A549 (cell line): ENCODE measurements at regions not wholly inside any gene's neighbourhood (a gene's known extent, or its start where the extent isn't known, plus 50 kb on each side); places are given as distances from the start of the nearest gene placed in this dataset.

Experiments used
- ATAC-seq, 2 experiments: fragments of 200-7000 bp in 1 of 2; fragments of >200 bp in 1 of 2; cut with Nextera tagmentation in 1 of 2; cut with Tn5 transposase in 1 of 2; 3 replicates each; pipeline versions ENCODE4 v1.8.0 to v1.9.1; 2018 to 2020; ENCODE audit warnings: mild to moderate bottlenecking in 1 of 2, moderate library complexity in 1 of 2
- CTCF ChIA-PET: fragments of 300-600 bp; sonication (Branson Sonifier 250); formaldehyde crosslinking; extraction: SDS; loops from one replicate; lab custom pipeline; 2021; ENCODE audit warnings: antibody characterized with exemption, inconsistent platforms; lab: Yijun Ruan, JAX
- POLR2A ChIA-PET: fragments of 350-600 bp; formaldehyde crosslinking; extraction: SDS; loops from one replicate; lab custom pipeline; 2021; ENCODE audit warnings: antibody characterized with exemption, inconsistent platforms; lab: Yijun Ruan, JAX
- DNase-seq, 2 experiments: peaks; one replicate each; pipeline versions ENCODE4 v3.0.0 to v3.0.0-alpha.2; 2011 to 2016; ENCODE audit warnings: low read depth in 1 of 2, low spot score in 1 of 2
- FAIRE-seq: peaks from 2 replicates; lab custom pipeline; 2011; peaks lifted over from hg19 to GRCh38; lab: Jason Lieb, UNC
- H3K27ac ChIP-seq, 2 experiments: fragments of >200 bp; sonication (Bioruptor Twin); formaldehyde crosslinking; 3 replicates each; pipeline ENCODE4 v1.5.1; 2016 to 2017
- H3K4me1 ChIP-seq: fragments of >200 bp; sonication (Bioruptor Twin); formaldehyde crosslinking; 3 replicates; pipeline ENCODE4 v1.6.1; 2016
- H3K4me2 ChIP-seq: fragments of >200 bp; sonication (Bioruptor Twin); formaldehyde crosslinking; 3 replicates; pipeline ENCODE4 v1.6.1; 2016
- H3K4me3 ChIP-seq: fragments of >200 bp; sonication (Bioruptor Twin); formaldehyde crosslinking; 3 replicates; pipeline ENCODE4 v1.5.1; 2016
- H3K9me3 ChIP-seq: fragments of >200 bp; sonication (Bioruptor Twin); formaldehyde crosslinking; 3 replicates; pipeline ENCODE4 v1.6.1; 2016
- BCL3 ChIP-seq: fragments of >200 bp; sonication (Bioruptor Twin); formaldehyde crosslinking; IDR thresholded peaks from 3 replicates; pipeline ENCODE4 v1.6.1; 2016
- BHLHE40 ChIP-seq: IDR thresholded peaks from 2 replicates; pipeline ENCODE4 v1.6.1; 2012; ENCODE audit warnings: low read depth, low read length, inconsistent platforms
- CBX8 ChIP-seq: fragments of 200-600 bp; sonication (generic); IDR thresholded peaks from 2 replicates; pipeline ENCODE4 v1.6.1; 2016
- CEBPB ChIP-seq, 2 experiments: fragments of >200 bp in 1 of 2; sonication (Bioruptor Twin) in 1 of 2; formaldehyde crosslinking in 1 of 2; IDR thresholded peaks; 2 replicates each; pipeline ENCODE4 v1.6.1; 2012 to 2016
- CHD4 ChIP-seq: fragments of 200-600 bp; sonication (generic); IDR thresholded peaks from 2 replicates; pipeline ENCODE4 v1.6.1; 2016; ENCODE audit warnings: antibody characterized with exemption, mild to moderate bottlenecking, borderline replicate concordance
- E2F6 ChIP-seq: IDR thresholded peaks from 2 replicates; pipeline ENCODE4 v1.6.1; 2012; ENCODE audit warnings: low read depth, borderline replicate concordance
- EHMT2 ChIP-seq: fragments of 200-600 bp; sonication (generic); IDR thresholded peaks from 2 replicates; pipeline ENCODE4 v1.6.1; 2016; ENCODE audit warnings: antibody characterized with exemption, low read depth, mild to moderate bottlenecking, moderate library complexity
- EP300 ChIP-seq, 2 experiments: fragments of >200 bp; sonication (Bioruptor Twin); formaldehyde crosslinking; IDR thresholded peaks; 2 replicates in 1 of 2; 3 replicates in 1 of 2; pipeline ENCODE4 v1.6.1; 2016 to 2017
- ESRRA ChIP-seq: fragments of 150-350 bp; IDR thresholded peaks from 2 replicates; pipeline ENCODE4 v1.6.1; 2014; ENCODE audit warnings: mild to moderate bottlenecking, low read length, borderline replicate concordance
- FOSL2 ChIP-seq, 2 experiments: fragments of 450-650 bp in 1 of 2; fragments of >200 bp in 1 of 2; sonication (Bioruptor Twin) in 1 of 2; formaldehyde crosslinking; IDR thresholded peaks; 2 replicates each; pipeline versions ENCODE4 v1.5.0 to v1.6.1; 2016 to 2020; ENCODE audit warnings: mild to moderate bottlenecking in 1 of 2, moderate library complexity in 1 of 2
- FOXS1 ChIP-seq: fragments of 250-450 bp; sonication (Bioruptor Pico); IDR thresholded peaks from 2 replicates; pipeline ENCODE4 v1.5.0; 2020; ENCODE audit warnings: mild to moderate bottlenecking, moderate library complexity
- HES2 ChIP-seq: fragments of >200 bp; sonication (Bioruptor Twin); formaldehyde crosslinking; IDR thresholded peaks from 2 replicates; pipeline ENCODE4 v1.6.1; 2016
- HMGXB4 ChIP-seq: fragments of 250-450 bp; sonication (Bioruptor Pico); IDR thresholded peaks from 2 replicates; pipeline ENCODE4 v1.5.0; 2021; ENCODE audit warnings: mild to moderate bottlenecking, moderate library complexity, borderline replicate concordance
- JUN ChIP-seq, 2 experiments: fragments of >200 bp; sonication (Bioruptor Twin); formaldehyde crosslinking; IDR thresholded peaks; 2 replicates in 1 of 2; 3 replicates in 1 of 2; pipeline ENCODE4 v1.6.1; 2016 to 2017
- KDM1A ChIP-seq: fragments of 200-600 bp; sonication (generic); IDR thresholded peaks from 2 replicates; pipeline ENCODE4 v1.6.1; 2016; ENCODE audit warnings: low read depth, mild to moderate bottlenecking
- KDM5A ChIP-seq: fragments of 200-600 bp; sonication (generic); IDR thresholded peaks from 2 replicates; pipeline ENCODE4 v1.6.1; 2016; ENCODE audit warnings: antibody characterized with exemption, mild to moderate bottlenecking
- MAFK ChIP-seq: fragments of 450-650 bp; IDR thresholded peaks from 2 replicates; pipeline ENCODE4 v1.6.1; 2014; ENCODE audit not compliant: partially characterized antibody
- MAZ ChIP-seq: fragments of 150-350 bp; IDR thresholded peaks from 2 replicates; pipeline ENCODE4 v1.6.1; 2014; ENCODE audit warnings: antibody characterized with exemption, low read depth, low read length, borderline replicate concordance
- MYC ChIP-seq: IDR thresholded peaks from 2 replicates; pipeline ENCODE4 v1.6.1; 2012; ENCODE audit warnings: mild to moderate bottlenecking, inconsistent platforms, low read length, improper control_type of control experiment, borderline replicate concordance
- NFE2L2 ChIP-seq: fragments of 150-350 bp; conservative IDR thresholded peaks from 2 replicates; pipeline ENCODE4 v1.6.1; 2014; ENCODE audit warnings: low read length
- POLR2A ChIP-seq: IDR thresholded peaks from 2 replicates; pipeline ENCODE4 v1.6.1; 2012; ENCODE audit warnings: mild to moderate bottlenecking, low read length
- POLR2AphosphoS2 ChIP-seq: conservative IDR thresholded peaks from 2 replicates; pipeline ENCODE4 v1.6.1; 2012; ENCODE audit warnings: low read length, improper control_type of control experiment, inconsistent platforms
- RAD21 ChIP-seq, 2 experiments: fragments of >200 bp in 1 of 2; sonication (Bioruptor Twin) in 1 of 2; formaldehyde crosslinking in 1 of 2; IDR thresholded peaks in 1 of 2; conservative IDR thresholded peaks in 1 of 2; 2 replicates in 1 of 2; 3 replicates in 1 of 2; pipeline ENCODE4 v1.6.1; 2012 to 2018; ENCODE audit warnings: inconsistent platforms in 1 of 2
- RARB ChIP-seq: fragments of 250-450 bp; sonication (Bioruptor Pico); IDR thresholded peaks from 2 replicates; pipeline ENCODE4 v1.8.0; 2021; ENCODE audit warnings: mild to moderate bottlenecking, moderate library complexity
- REST ChIP-seq: fragments of 200-600 bp; sonication (generic); IDR thresholded peaks from 2 replicates; pipeline ENCODE4 v1.6.1; 2016; ENCODE audit warnings: antibody characterized with exemption, mild to moderate bottlenecking, moderate library complexity
- RFX5 ChIP-seq: fragments of 450-650 bp; IDR thresholded peaks from 2 replicates; pipeline ENCODE4 v1.7.1; 2014; ENCODE audit warnings: antibody characterized with exemption, mild to moderate bottlenecking, moderate library complexity
- SREBF2 ChIP-seq: fragments of 450-650 bp; IDR thresholded peaks from 2 replicates; pipeline ENCODE4 v1.6.1; 2014; ENCODE audit warnings: mild to moderate bottlenecking, moderate library complexity
- TFCP2L1 ChIP-seq: fragments of 250-450 bp; sonication (Bioruptor Pico); IDR thresholded peaks from 2 replicates; pipeline ENCODE4 v1.5.0; 2021; ENCODE audit warnings: mild to moderate bottlenecking
- WGBS: methylation state at CpG from one replicate; pipeline ENCODE4 v1.1.6; 2017; ENCODE audit errors: missing lambda C conversion rate; 5-methylcytosine and 5-hydroxymethylcytosine counted together

GRCh38 chr3:135416182-135416581, 549.3 kb upstream of the PPP2R3A start:
- FAIRE-seq: no peak
- no peak overlapping the region for H3K27ac ChIP-seq
- H3K4me1 ChIP-seq: no peaks in the 10 kb centered on the region
- H3K9me3 ChIP-seq: no peaks in the 10 kb centered on the region
- CTCF ChIA-PET: no interaction called here
- no peak overlapping the region for H3K4me3 ChIP-seq
- TF ChIP-seq RAD21 (conservative IDR thresholded peaks at IDR 0.05 in 1 of 2, IDR thresholded peaks at IDR 0.05 in 1 of 2): no peak
- no peak for TF ChIP-seq E2F6
- no peak for TF ChIP-seq SREBF2
- TF ChIP-seq HMGXB4 (CRISPR knock-in tag): no peak
- no peak for TF ChIP-seq BCL3
- TF ChIP-seq POLR2A: no peak
- no peak for TF ChIP-seq EHMT2
- no peak for TF ChIP-seq KDM5A
- no peak for TF ChIP-seq MYC
- TF ChIP-seq CEBPB (IDR thresholded peaks at IDR 0.05): no peak
- no peak for TF ChIP-seq ESRRA
- no peak for TF ChIP-seq HES2
- TF ChIP-seq MAFK: no peak
- no peak for TF ChIP-seq CHD4
- no peak for TF ChIP-seq RARB (CRISPR knock-in tag)
- TF ChIP-seq, all 56 proteins: peak for 0
- DNase-seq: no peak
- POLR2A ChIA-PET: no interaction called here
- ATAC-seq: no peak
- WGBS: 0% methylated on average over 2 of the region's 2 CpGs
- no peak overlapping the region for H3K4me2 ChIP-seq

GRCh38 chr3:135419155-135419554, 546.4 kb upstream of the PPP2R3A start:
- CTCF ChIA-PET: interaction anchor here (0.5 kb wide), 1 partner anchor 18 kb away, joined by 3 read pairs; no protein-coding TSS in a partner anchor
- DNase-seq: no peak
- no peak overlapping the region for H3K4me3 ChIP-seq
- FAIRE-seq: no peak
- no peak for ATAC-seq
- no peak overlapping the region for H3K4me2 ChIP-seq
- POLR2A ChIA-PET: no interaction called here
- 0% methylated on average over 2 of the region's 2 CpGs for WGBS
- no peaks in the 10 kb centered on the region for H3K4me1 ChIP-seq
- H3K27ac ChIP-seq: no peak overlapping the region
- H3K9me3 ChIP-seq: no peaks in the 10 kb centered on the region
- TF ChIP-seq FOSL2 (IDR thresholded peaks at IDR 0.05) (no peak), FOSL2 (CRISPR knock-in tag; IDR thresholded peaks at IDR 0.05) (no peak), EP300 (IDR thresholded peaks at IDR 0.05) (no peak), KDM5A (no peak), FOXS1 (no peak), RFX5 (no peak), RARB (CRISPR knock-in tag) (no peak), JUN (IDR thresholded peaks at IDR 0.05) (no peak), BHLHE40 (no peak), TFCP2L1 (CRISPR knock-in tag) (no peak), CBX8 (no peak), REST (no peak), HES2 (no peak), MAZ (no peak), POLR2AphosphoS2 (no peak), KDM1A (no peak), NFE2L2 (no peak)
